H1 (cell line): ENCODE measurements at regions not wholly inside any gene's neighbourhood (a gene's known extent, or its start where the extent isn't known, plus 50 kb on each side); places are given as distances from the start of the nearest gene placed in this dataset.

ENCODE experiments used
- CTCF ChIA-PET: fragments of 300-600 bp; sonication (Branson Sonifier 250); formaldehyde crosslinking; loops from one replicate; lab custom pipeline; 2021; ENCODE audit not compliant: partially characterized antibody; lab: Charles Lee
- POLR2A ChIA-PET: fragments of 300-600 bp; sonication (Branson Sonifier 250); formaldehyde crosslinking; loops from one replicate; lab custom pipeline; 2021; ENCODE audit warnings: inconsistent platforms; ENCODE audit not compliant: partially characterized antibody; lab: Charles Lee
- DNase-seq, 2 experiments: peaks; one replicate each; pipeline versions ENCODE4 v3.0.0 to v3.0.0-alpha.2; 2010 to 2022; ENCODE audit warnings: low spot score in 2 of 2, low read depth in 1 of 2, mixed read lengths in 1 of 2
- FAIRE-seq: peaks from 2 replicates; lab custom pipeline; 2011; peaks lifted over from hg19 to GRCh38; lab: Jason Lieb, UNC
- H2AFZ ChIP-seq: 2 replicates; pipeline ENCODE4 v1.8.1; 2012; ENCODE audit warnings: low read length, inconsistent platforms
- H2AK5ac ChIP-seq: 2 replicates; pipeline ENCODE4 v1.6.1; 2013; ENCODE audit warnings: low read depth, low read length
- H2BK120ac ChIP-seq: replicated peaks from 2 replicates; pipeline ENCODE3; 2013; ENCODE audit warnings: low read depth, low read length, inconsistent platforms
- H2BK12ac ChIP-seq: 2 replicates; pipeline ENCODE4 v1.6.1; 2013; ENCODE audit warnings: low read depth, low read length
- H2BK15ac ChIP-seq: 2 replicates; pipeline ENCODE4 v1.6.1; 2013; ENCODE audit warnings: low read length
- H2BK20ac ChIP-seq: 2 replicates; pipeline ENCODE4 v1.6.1; 2013; ENCODE audit warnings: low read length
- H2BK5ac ChIP-seq: 2 replicates; pipeline ENCODE4 v1.6.1; 2013; ENCODE audit warnings: low read depth, low read length
- H3K14ac ChIP-seq: 2 replicates; pipeline ENCODE4 v1.6.1; 2013; ENCODE audit warnings: inconsistent platforms; ENCODE audit not compliant: insufficient read length
- H3K18ac ChIP-seq: 2 replicates; pipeline ENCODE4 v1.6.1; 2013; ENCODE audit warnings: low read length; ENCODE audit errors: extremely low read depth
- H3K23ac ChIP-seq: 2 replicates; pipeline ENCODE4 v1.6.1; 2013; ENCODE audit warnings: inconsistent platforms; ENCODE audit not compliant: insufficient read length
- H3K23me2 ChIP-seq: 2 replicates; pipeline ENCODE4 v1.6.1; 2013; ENCODE audit warnings: low read depth, low read length
- H3K27ac ChIP-seq: 2 replicates; pipeline ENCODE4 v1.6.1; 2011; ENCODE audit warnings: low read depth, low read length, inconsistent platforms
- H3K27me3 ChIP-seq, 4 experiments: replicated peaks in 1 of 4; 1 replicate in 1 of 4; 2 replicates in 3 of 4; pipeline versions ENCODE4 v1.6.1 to v1.8.1; 2011 to 2013; ENCODE audit warnings: low read length in 3 of 4, mild to moderate bottlenecking in 3 of 4, inconsistent platforms in 2 of 4, mixed read lengths in 2 of 4, moderate library complexity in 1 of 4; ENCODE audit not compliant: control insufficient read depth in 3 of 4, insufficient read depth in 3 of 4; ENCODE audit errors: extremely low read depth in 1 of 4
- H3K36me3 ChIP-seq, 4 experiments: 2 replicates each; pipeline versions ENCODE4 v1.6.1 to v1.8.1; 2011 to 2013; ENCODE audit warnings: mild to moderate bottlenecking in 4 of 4, low read length in 3 of 4, moderate library complexity in 2 of 4, control low read depth in 1 of 4, inconsistent platforms in 1 of 4; ENCODE audit not compliant: insufficient read depth in 4 of 4, control insufficient read depth in 2 of 4
- H3K4ac ChIP-seq: replicated peaks from 2 replicates; pipeline ENCODE3; 2013; ENCODE audit warnings: low read length, low read depth, mixed read lengths, inconsistent platforms; ENCODE audit not compliant: insufficient read length
- H3K4me1 ChIP-seq, 4 experiments: replicated peaks in 1 of 4; 1 replicate in 1 of 4; 2 replicates in 3 of 4; pipeline versions ENCODE4 v1.6.1 to v1.8.1; 2011 to 2013; ENCODE audit warnings: low read length in 3 of 4, inconsistent platforms in 2 of 4, mixed read lengths in 1 of 4; ENCODE audit not compliant: insufficient read depth in 4 of 4, control insufficient read depth in 3 of 4
- H3K4me2 ChIP-seq, 2 experiments: 2 replicates each; pipeline versions ENCODE4 v1.6.1 to v1.8.1; 2011 to 2013; ENCODE audit warnings: low read depth in 2 of 2, low read length in 2 of 2, control low read depth in 1 of 2, inconsistent platforms in 1 of 2, mild to moderate bottlenecking in 1 of 2; ENCODE audit not compliant: insufficient read depth in 1 of 2
- H3K4me3 ChIP-seq, 4 experiments: fragments of 200-600, 300-600 bp in 1 of 4; sonication (generic), shearing (Covaris generic), sonication (Bioruptor Twin) in 1 of 4; 2 replicates each; pipeline versions ENCODE4 v1.5.1 to v1.8.1; 2011 to 2016; ENCODE audit warnings: low read length in 4 of 4, low read depth in 3 of 4, control low read depth in 2 of 4, inconsistent platforms in 2 of 4, mild to moderate bottlenecking in 2 of 4, mixed read lengths in 1 of 4, moderate library complexity in 1 of 4; ENCODE audit not compliant: insufficient read depth in 2 of 4; ENCODE audit errors: extremely low read depth in 1 of 4
- H3K56ac ChIP-seq: replicated peaks from 2 replicates; pipeline ENCODE3; 2013; ENCODE audit warnings: low read depth, mild to moderate bottlenecking, mixed read lengths, low read length, inconsistent platforms; ENCODE audit not compliant: insufficient read length
- H3K79me1 ChIP-seq: 2 replicates; pipeline ENCODE4 v1.6.1; 2013; ENCODE audit warnings: low read depth, low read length, control low read depth
- H3K79me2 ChIP-seq, 2 experiments: 2 replicates each; pipeline versions ENCODE4 v1.6.1 to v1.8.1; 2012 to 2013; ENCODE audit warnings: low read length in 2 of 2, mild to moderate bottlenecking in 2 of 2, inconsistent platforms in 1 of 2; ENCODE audit not compliant: insufficient read depth in 2 of 2, control insufficient read depth in 1 of 2
- H3K9ac ChIP-seq, 4 experiments: replicated peaks in 1 of 4; 1 replicate in 1 of 4; 2 replicates in 3 of 4; pipeline versions ENCODE4 v1.6.1 to v1.8.1; 2011 to 2013; ENCODE audit warnings: low read depth in 3 of 4, low read length in 3 of 4, control low read depth in 2 of 4, mild to moderate bottlenecking in 2 of 4, moderate library complexity in 2 of 4, inconsistent platforms in 1 of 4; ENCODE audit errors: extremely low read depth in 1 of 4
- H3K9me3 ChIP-seq, 2 experiments: 2 replicates each; pipeline versions ENCODE4 v1.6.1 to v1.8.1; 2012 to 2013; ENCODE audit warnings: mild to moderate bottlenecking in 2 of 2, moderate library complexity in 2 of 2, control low read depth in 1 of 2, inconsistent platforms in 1 of 2, low read depth in 1 of 2, low read length in 1 of 2, mixed read lengths in 1 of 2; ENCODE audit not compliant: insufficient read depth in 2 of 2
- H4K20me1 ChIP-seq, 2 experiments: replicated peaks in 1 of 2; 2 replicates each; pipeline versions ENCODE3 to v1.8.1; 2011 to 2013; ENCODE audit warnings: inconsistent platforms in 2 of 2, low read length in 2 of 2, mild to moderate bottlenecking in 1 of 2; ENCODE audit not compliant: insufficient read depth in 2 of 2, control insufficient read depth in 1 of 2
- H4K5ac ChIP-seq: 2 replicates; pipeline ENCODE4 v1.6.1; 2013; ENCODE audit warnings: low read length, low read depth, mixed read lengths, inconsistent platforms; ENCODE audit not compliant: insufficient read length
- H4K8ac ChIP-seq: 2 replicates; pipeline ENCODE4 v1.8.0; 2013; ENCODE audit warnings: mild to moderate bottlenecking, moderate library complexity, low read length, inconsistent platforms; ENCODE audit not compliant: insufficient read depth; ENCODE audit errors: extremely low read depth
- H4K91ac ChIP-seq: replicated peaks from 2 replicates; pipeline ENCODE3; 2013; ENCODE audit warnings: low read length, mixed read lengths, inconsistent platforms; ENCODE audit not compliant: insufficient read length
- CEBPB ChIP-seq: IDR thresholded peaks from 2 replicates; pipeline ENCODE4 v1.6.1; 2012; ENCODE audit warnings: low read depth, low read length
- CHD2 ChIP-seq: IDR thresholded peaks from 2 replicates; pipeline ENCODE4 v1.6.1; 2012; ENCODE audit warnings: low read length, improper control_type of control experiment
- HDAC6 ChIP-seq: IDR thresholded peaks from one replicate; pipeline ENCODE4 v1.7.1; 2012; ENCODE audit warnings: low read depth, mild to moderate bottlenecking, inconsistent platforms, low read length, moderate library complexity
- KDM1A ChIP-seq: fragments of 200-600, 300-600 bp; sonication (generic); IDR thresholded peaks from 2 replicates; pipeline ENCODE4 v1.7.1; 2016; ENCODE audit warnings: mild to moderate bottlenecking, low read length, borderline replicate concordance
- KDM4A ChIP-seq: IDR thresholded peaks from one replicate; pipeline ENCODE4 v1.7.1; 2012; ENCODE audit warnings: low read depth, mild to moderate bottlenecking, moderate library complexity, low read length, inconsistent platforms; ENCODE audit not compliant: severe bottlenecking
- NRF1 ChIP-seq: IDR thresholded peaks from 2 replicates; pipeline ENCODE4 v1.6.1; 2011; ENCODE audit warnings: mild to moderate bottlenecking, low read depth, low read length, improper control_type of control experiment
- POLR2AphosphoS5 ChIP-seq: IDR thresholded peaks from 2 replicates; pipeline ENCODE4 v1.6.1; 2011; ENCODE audit warnings: low read depth, low read length
- SRF ChIP-seq: IDR thresholded peaks from 2 replicates; pipeline ENCODE4 v1.6.1; 2011; ENCODE audit warnings: mild to moderate bottlenecking, low read depth, low read length, moderate library complexity
- TAF7 ChIP-seq: optimal IDR thresholded peaks from 2 replicates; pipeline ENCODE3; 2011; ENCODE audit warnings: low read depth, mild to moderate bottlenecking, inconsistent platforms, low read length, moderate library complexity, borderline replicate concordance
- TBP ChIP-seq: IDR thresholded peaks from 2 replicates; pipeline ENCODE4 v1.6.1; 2011; ENCODE audit warnings: low read depth, low read length, improper control_type of control experiment
- ZNF274 ChIP-seq: IDR thresholded peaks from 2 replicates; pipeline ENCODE4 v1.7.0; 2012; ENCODE audit warnings: low read length, borderline replicate concordance; ENCODE audit errors: extremely low read depth
- WGBS, 2 experiments: shearing (Covaris generic) in 1 of 2; methylation state at CpG; one replicate each; pipeline versions ENCODE4 v1.1.6 to v1.1.7; 2013 to 2015; ENCODE audit warnings: low lambda C conversion rate in 2 of 2, mixed read lengths in 2 of 2, inconsistent platforms in 1 of 2, low coverage in 1 of 2, missing lambda C conversion rate in 1 of 2; ENCODE audit not compliant: insufficient replicate concordance in 2 of 2, insufficient coverage in 1 of 2, insufficient read length in 1 of 2; ENCODE audit errors: extremely low coverage in 1 of 2, missing lambda C conversion rate in 1 of 2; 5-methylcytosine and 5-hydroxymethylcytosine counted together
- TF ChIP-seq, protein P1 (sequence below): IDR thresholded peaks from 2 replicates; pipeline ENCODE4 v1.6.1; 2011; ENCODE audit warnings: low read length, improper control_type of control experiment
- TF ChIP-seq, protein P2 (sequence below): IDR thresholded peaks from 2 replicates; pipeline ENCODE4 v1.6.1; 2012; ENCODE audit warnings: inconsistent platforms

GRCh38 chr4:157527954-157528353 lies 307.4 kb downstream of the GRIA2 start:
- Histone ChIP-seq H3K14ac (no peak overlapping the region), H3K4ac (no peak overlapping the region), H4K8ac (no peak overlapping the region), H2BK15ac (no peak overlapping the region), H3K27ac (no peak overlapping the region), H2AFZ (no peak overlapping the region), H3K4me1 (no peaks in the 10 kb centered on the region), H3K56ac (no peak overlapping the region), H4K20me1 (no peaks in the 10 kb centered on the region), H2BK20ac (no peak overlapping the region), H4K91ac (no peak overlapping the region), H3K36me3 (peaks cover 0 to 4% (median 0%) of the 10 kb centered on the region in 4 experiments; a peak in 1 of 8 replicates), H3K18ac (no peak overlapping the region), H3K79me2 (no peaks in the 10 kb centered on the region), H3K23me2 (no peaks in the 10 kb centered on the region), H2BK12ac (no peak overlapping the region), H3K9ac (no peak overlapping the region), H2BK5ac (no peak overlapping the region), H3K4me2 (no peak overlapping the region), H3K4me3 (no peak overlapping the region), H3K79me1 (no peaks in the 10 kb centered on the region), H3K9me3 (peaks cover 35 to 39% of the 10 kb centered on the region in 2 experiments; a peak in 3 of 4 replicates), H3K27me3 (no peaks in the 10 kb centered on the region), H4K5ac (no peak overlapping the region), H2BK120ac (no peak overlapping the region), H3K23ac (no peak overlapping the region), H2AK5ac (no peak overlapping the region)
- FAIRE-seq (no peak), DNase-seq (no peak)
- ChIA-PET CTCF (interaction anchor here (3.0 kb wide), 1 partner anchor 13 kb away, joined by 11 read pairs; no protein-coding TSS in a partner anchor), POLR2A (no interaction called here)
- WGBS, 2 experiments, result 100% methylated on average over 1 of the region's 1 CpG; no CpG with 5 or more reads in 1 of the 2 experiments
- TF ChIP-seq TBP (no peak), TAF7 (no peak), KDM4A (no peak), POLR2AphosphoS5 (no peak), SRF (no peak), KDM1A (no peak), ZNF274 (no peak), HDAC6 (no peak), CEBPB (no peak), NRF1 (no peak), CHD2 (no peak)
- TF ChIP-seq, protein P1, sequence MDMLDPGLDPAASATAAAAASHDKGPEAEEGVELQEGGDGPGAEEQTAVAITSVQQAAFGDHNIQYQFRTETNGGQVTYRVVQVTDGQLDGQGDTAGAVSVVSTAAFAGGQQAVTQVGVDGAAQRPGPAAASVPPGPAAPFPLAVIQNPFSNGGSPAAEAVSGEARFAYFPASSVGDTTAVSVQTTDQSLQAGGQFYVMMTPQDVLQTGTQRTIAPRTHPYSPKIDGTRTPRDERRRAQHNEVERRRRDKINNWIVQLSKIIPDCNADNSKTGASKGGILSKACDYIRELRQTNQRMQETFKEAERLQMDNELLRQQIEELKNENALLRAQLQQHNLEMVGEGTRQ, result no peak
- TF ChIP-seq, protein P2, sequence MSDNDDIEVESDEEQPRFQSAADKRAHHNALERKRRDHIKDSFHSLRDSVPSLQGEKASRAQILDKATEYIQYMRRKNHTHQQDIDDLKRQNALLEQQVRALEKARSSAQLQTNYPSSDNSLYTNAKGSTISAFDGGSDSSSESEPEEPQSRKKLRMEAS, result no peak
